ENCODE measurements at regions not wholly inside any gene's neighbourhood (a gene's known extent, or its start where the extent isn't known, plus 50 kb on each side); places are given as distances from the start of the nearest gene placed in this dataset.

DNA sequence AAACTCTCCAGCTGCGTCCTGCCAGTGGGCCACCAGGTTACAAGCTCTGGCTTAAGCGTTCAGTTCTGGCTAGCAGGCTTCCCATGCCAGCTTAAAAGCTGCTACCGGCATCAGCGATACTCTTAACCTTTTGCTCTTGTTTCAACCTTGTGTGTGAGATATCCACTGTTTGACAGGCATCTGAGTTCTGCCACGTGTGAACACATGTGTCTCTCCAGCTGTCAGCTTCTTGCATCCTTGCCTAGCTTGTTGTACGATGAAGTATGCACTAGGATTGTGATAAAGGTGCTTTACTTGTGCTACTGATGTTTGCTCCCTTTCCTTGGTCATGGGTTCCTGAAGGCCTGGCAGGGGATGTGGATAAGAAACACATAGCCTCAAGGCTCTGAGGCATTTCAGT, 201.6 kb downstream of the PRDM2 start:
- no peak for DNase-seq (ENCODE audit: low spot score)
- no peak overlapping the region for H3K27ac ChIP-seq
- TF ChIP-seq, protein P1, sequence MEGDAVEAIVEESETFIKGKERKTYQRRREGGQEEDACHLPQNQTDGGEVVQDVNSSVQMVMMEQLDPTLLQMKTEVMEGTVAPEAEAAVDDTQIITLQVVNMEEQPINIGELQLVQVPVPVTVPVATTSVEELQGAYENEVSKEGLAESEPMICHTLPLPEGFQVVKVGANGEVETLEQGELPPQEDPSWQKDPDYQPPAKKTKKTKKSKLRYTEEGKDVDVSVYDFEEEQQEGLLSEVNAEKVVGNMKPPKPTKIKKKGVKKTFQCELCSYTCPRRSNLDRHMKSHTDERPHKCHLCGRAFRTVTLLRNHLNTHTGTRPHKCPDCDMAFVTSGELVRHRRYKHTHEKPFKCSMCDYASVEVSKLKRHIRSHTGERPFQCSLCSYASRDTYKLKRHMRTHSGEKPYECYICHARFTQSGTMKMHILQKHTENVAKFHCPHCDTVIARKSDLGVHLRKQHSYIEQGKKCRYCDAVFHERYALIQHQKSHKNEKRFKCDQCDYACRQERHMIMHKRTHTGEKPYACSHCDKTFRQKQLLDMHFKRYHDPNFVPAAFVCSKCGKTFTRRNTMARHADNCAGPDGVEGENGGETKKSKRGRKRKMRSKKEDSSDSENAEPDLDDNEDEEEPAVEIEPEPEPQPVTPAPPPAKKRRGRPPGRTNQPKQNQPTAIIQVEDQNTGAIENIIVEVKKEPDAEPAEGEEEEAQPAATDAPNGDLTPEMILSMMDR (IDR thresholded peaks at IDR 0.05): no peak
- H3K4me3 ChIP-seq: no peak overlapping the region

DNA sequence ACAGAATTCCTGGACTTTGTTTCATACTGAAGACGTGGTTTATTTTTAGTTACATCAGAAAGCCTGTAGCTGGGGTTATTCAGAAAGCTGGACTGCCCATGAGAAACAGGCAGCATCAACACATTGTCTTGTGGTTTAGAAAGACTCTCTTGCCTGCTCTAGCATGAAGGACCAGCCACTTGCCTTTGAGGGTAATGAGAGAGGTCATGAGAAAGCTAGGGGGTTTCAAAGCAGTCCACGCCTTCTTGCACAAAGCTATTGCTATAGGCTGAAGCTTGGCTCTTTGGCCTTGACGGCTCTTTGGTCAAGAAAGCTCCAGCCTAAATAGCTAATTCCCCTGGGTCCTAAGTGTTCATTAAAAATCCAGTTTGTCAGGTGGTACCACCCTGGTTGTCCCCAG, 208.1 kb downstream of the PRDM2 start:
- Histone ChIP-seq H3K4me3 (no peak overlapping the region), H3K27ac (no peak overlapping the region)
- TF ChIP-seq, protein P1 (IDR thresholded peaks at IDR 0.05): no peak
- no peak for DNase-seq (ENCODE audit: low spot score)

DNA sequence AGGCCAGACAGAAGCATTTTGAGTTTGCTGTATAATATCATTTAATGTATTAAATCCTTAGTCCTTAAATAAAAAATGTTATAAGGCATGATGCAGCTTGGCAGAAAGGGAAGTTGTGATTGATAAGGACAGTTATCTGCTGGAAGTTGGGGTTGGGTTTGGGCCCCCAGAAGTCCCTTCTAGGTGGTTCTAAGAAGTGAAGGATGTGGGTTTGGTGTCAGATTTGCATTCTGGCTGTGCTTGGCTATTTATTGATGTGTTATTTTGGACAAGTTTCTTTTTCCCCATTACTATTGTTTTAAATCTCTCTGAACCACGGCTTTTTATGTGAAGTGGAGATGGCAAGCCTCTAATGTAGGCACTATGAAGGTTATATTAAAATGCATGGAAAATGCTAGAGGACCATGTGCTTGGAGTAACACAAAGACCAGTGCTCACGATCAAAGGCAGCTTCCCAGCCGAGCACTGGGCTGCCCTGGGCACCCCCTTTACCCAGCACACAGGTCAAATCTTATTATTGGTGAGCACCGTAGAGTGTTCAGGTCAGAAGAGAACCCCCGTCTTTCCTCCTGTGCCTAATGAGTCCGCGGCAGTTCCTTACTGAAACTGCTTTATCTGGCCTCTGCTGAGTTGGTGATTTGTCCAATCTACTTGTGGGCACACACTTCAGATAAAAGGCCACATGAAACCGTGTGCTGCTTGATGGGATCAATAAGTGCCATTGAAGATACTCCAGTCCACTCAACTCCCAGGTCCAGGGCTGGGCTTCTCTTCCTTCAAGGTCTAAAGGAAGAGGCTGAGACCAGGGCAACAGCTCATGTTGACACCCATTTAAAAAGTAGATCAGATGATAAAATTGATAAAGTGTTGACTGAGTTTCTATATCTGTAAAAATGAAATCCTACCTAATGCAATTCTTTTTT, 212.0 kb downstream of the PRDM2 start:
- no peak for DNase-seq (ENCODE audit: low spot score)

DNA sequence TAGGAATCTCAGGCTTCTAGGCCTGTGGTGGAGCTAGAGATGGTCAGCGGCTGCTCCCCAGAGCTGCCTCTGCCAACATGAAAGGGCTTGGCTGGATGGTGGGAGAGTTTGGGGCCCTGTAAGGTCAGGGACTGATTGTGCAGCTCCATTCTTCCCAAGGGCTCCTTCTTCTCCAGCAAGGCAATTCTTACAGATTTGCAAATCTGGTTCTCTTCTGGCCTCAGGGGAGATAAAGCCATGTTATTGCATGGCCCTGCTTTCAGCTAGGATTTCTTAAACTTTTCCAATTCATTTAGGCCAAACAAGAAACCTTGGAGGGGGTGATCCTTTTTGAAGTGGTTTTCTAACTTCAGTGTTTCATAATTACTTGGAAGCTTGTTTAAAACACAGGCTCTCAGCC, 213.4 kb downstream of the PRDM2 start:
- Histone ChIP-seq H3K27ac (no peak overlapping the region), H3K4me3 (no peak overlapping the region)
- DNase-seq (ENCODE audit: low spot score): no peak
- TF ChIP-seq, protein P1 (IDR thresholded peaks at IDR 0.05): no peak

More for the DNA sequence above, 212.0 kb downstream of the PRDM2 start:
- H3K4me3 ChIP-seq: no peak overlapping the region
- TF ChIP-seq, protein P1 (IDR thresholded peaks at IDR 0.05): no peak
- H3K27ac ChIP-seq: no peak overlapping the region

DNA sequence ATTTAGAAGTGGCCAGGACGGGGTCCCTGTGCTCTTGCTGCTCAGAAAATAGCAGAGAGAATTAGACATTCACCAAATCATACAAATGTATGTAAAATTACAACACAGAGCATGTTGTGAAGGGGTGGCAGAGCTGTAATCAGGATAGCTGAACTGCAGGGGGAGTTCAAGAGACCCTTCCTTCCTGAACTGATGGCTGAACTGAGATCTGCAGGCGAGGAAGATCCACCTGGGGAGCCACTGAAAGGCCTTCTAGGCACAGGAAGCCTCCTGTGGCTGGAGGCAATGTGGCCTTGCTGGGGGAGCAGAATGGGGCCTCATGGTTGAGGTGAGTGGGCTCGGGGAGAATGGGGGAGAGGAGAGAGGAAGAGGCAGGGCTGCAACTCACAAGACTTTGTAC, 216.5 kb downstream of the PRDM2 start:
- no peak for DNase-seq (ENCODE audit: low spot score)
- Histone ChIP-seq H3K4me3 (no peak overlapping the region), H3K27ac (no peak overlapping the region)
- TF ChIP-seq, protein P1 (IDR thresholded peaks at IDR 0.05): no peak

DNA sequence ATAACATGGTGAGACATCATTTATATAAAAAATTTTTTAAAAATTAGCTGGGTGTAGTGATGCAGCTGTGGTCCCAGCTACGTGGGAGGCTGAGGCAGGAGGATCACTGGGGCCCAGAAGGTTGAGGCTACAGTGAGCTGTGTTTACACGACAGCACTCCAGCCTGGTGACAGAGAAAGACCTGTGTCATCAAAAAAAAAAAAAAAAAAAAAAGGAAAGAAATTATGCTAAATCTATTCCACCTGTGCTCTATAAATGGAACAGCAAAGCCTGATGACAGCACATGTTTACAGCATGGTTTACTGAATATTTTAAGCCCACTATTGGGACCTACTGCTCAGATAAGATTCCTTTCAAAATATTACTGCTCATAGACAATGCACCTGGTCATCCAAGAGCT, 217.6 kb downstream of the PRDM2 start:
- TF ChIP-seq, protein P1 (IDR thresholded peaks at IDR 0.05): no peak
- no peak overlapping the region for H3K27ac ChIP-seq
- H3K4me3 ChIP-seq: no peak overlapping the region
- no peak for DNase-seq (ENCODE audit: low spot score)

DNA sequence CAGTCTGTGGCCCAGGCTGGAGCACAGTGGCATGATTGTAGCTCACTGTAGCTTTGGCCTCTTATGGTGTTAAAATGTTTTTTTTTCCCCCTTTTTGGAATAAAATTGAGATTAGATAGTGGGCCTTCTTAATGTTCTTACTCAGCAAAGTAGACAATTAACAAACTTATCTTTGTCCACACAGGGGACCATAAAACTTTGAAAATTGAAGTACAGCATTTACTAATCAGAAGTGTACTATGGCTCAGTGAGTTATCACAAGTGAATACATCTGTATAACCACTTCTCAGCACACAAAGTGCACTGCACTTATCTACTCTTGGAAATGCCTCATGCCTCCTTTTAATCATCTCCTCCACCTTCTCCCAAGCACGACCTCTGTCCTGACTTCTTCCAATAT, 218.9 kb downstream of the PRDM2 start:
- Histone ChIP-seq H3K27ac (no peak overlapping the region), H3K4me3 (no peak overlapping the region)
- no peak for DNase-seq (ENCODE audit: low spot score)
- TF ChIP-seq, protein P1 (IDR thresholded peaks at IDR 0.05): no peak
